GM11168 (cell line): ENCODE measurements at regions not wholly inside any gene's neighbourhood (a gene's known extent, or its start where the extent isn't known, plus 50 kb on each side); places are given as distances from the start of the nearest gene placed in this dataset.

Source experiments
- in situ Hi-C: fragments of 300-500 bp; cut with MboI; formaldehyde crosslinking; loops from one replicate; pipeline ENCODE4 v1.12.0; 2022; ENCODE audit warnings: low sequenced_read_pairs; ENCODE audit not compliant: unreplicated experiment

- in situ Hi-C loops = no loop called here
These were observed 144.6 kb upstream of the TMEM106B start for GRCh38 chr7:12066521-12066920.

GRCh38 chr7:12067156-12067831 is 143.8 kb upstream of the TMEM106B start:
- in situ Hi-C loops = no loop called here

GRCh38 chr7:12069757-12070156 is 141.3 kb upstream of the TMEM106B start:
- in situ Hi-C loops = no loop called here

GRCh38 chr7:12074889-12075288 is 136.2 kb upstream of the TMEM106B start:
- in situ Hi-C loops = no loop called here

GRCh38 chr7:12080006-12080405 is 131.1 kb upstream of the TMEM106B start:
- in situ Hi-C loops = no loop called here

GRCh38 chr7:12085516-12085915 is 125.6 kb upstream of the TMEM106B start:
- in situ Hi-C loops = no loop called here

- in situ Hi-C loops = no loop called here
These were observed 120.9 kb upstream of the TMEM106B start for GRCh38 chr7:12089951-12090756.

GRCh38 chr7:12090757-12091221 is 120.3 kb upstream of the TMEM106B start:
- in situ Hi-C loops = no loop called here

GRCh38 chr7:12091231-12091630 is 119.9 kb upstream of the TMEM106B start:
- in situ Hi-C loops = no loop called here

GRCh38 chr7:12092499-12093130 is 118.5 kb upstream of the TMEM106B start:
- in situ Hi-C loops = no loop called here

- in situ Hi-C loops = no loop called here
These were observed 117.7 kb upstream of the TMEM106B start for GRCh38 chr7:12093365-12093764.

- in situ Hi-C loops = no loop called here
These were observed 116.7 kb upstream of the TMEM106B start for GRCh38 chr7:12094365-12094921.

GRCh38 chr7:12102126-12102525 is 109.0 kb upstream of the TMEM106B start:
- in situ Hi-C loops = no loop called here

- in situ Hi-C loops = no loop called here
These were observed 108.6 kb upstream of the TMEM106B start for GRCh38 chr7:12102527-12102926.

- in situ Hi-C loops = no loop called here
These were observed 107.1 kb upstream of the TMEM106B start for GRCh38 chr7:12103948-12104347.

GRCh38 chr7:12107381-12107780 is 103.7 kb upstream of the TMEM106B start:
- in situ Hi-C loops = no loop called here

GRCh38 chr7:12107841-12108254 is 103.2 kb upstream of the TMEM106B start:
- in situ Hi-C loops = no loop called here

- in situ Hi-C loops = no loop called here
These were observed 100.7 kb upstream of the TMEM106B start for GRCh38 chr7:12110425-12110824.

- in situ Hi-C loops = no loop called here
These were observed 99.4 kb upstream of the TMEM106B start for GRCh38 chr7:12111422-12112405.

GRCh38 chr7:12117170-12117569 is 93.9 kb upstream of the TMEM106B start:
- in situ Hi-C loops = no loop called here
